ENCODE measurements at regions not wholly inside any gene's neighbourhood (a gene's known extent, or its start where the extent isn't known, plus 50 kb on each side); places are given as distances from the start of the nearest gene placed in this dataset.
"Not testable (repeated sequence)": the region's sequence is repeated elsewhere in the genome, so short reads cannot be mapped to it uniquely, and the experiment has no call there.

- no peak for DNase-seq
- H3K4me1 ChIP-seq (ENCODE audit: insufficient read depth): no peaks in the 10 kb centered on the region
- H3K27me3 ChIP-seq: no peaks in the 10 kb centered on the region
- no peak for TF ChIP-seq POLR2A (IDR thresholded peaks at IDR 0.05)
- TF ChIP-seq CTCF (IDR thresholded peaks at IDR 0.05): no peak
- TF ChIP-seq EP300 (IDR thresholded peaks at IDR 0.05): no peak
- WGBS, 3 donors: 56 to 70% (median 62%) methylated on average over 4 of the region's 4 CpGs
- intact Hi-C loops (cut with DNase I): no loop called here
- H3K4me3 ChIP-seq: no peak overlapping the region
- no peaks in the 10 kb centered on the region for H3K36me3 ChIP-seq
- no peaks in the 10 kb centered on the region for H3K9me3 ChIP-seq
- no peak overlapping the region for H3K27ac ChIP-seq
Measured at GRCh38 chr2:47728551-47728950, 54.4 kb upstream of the MSH6 start.

DNA sequence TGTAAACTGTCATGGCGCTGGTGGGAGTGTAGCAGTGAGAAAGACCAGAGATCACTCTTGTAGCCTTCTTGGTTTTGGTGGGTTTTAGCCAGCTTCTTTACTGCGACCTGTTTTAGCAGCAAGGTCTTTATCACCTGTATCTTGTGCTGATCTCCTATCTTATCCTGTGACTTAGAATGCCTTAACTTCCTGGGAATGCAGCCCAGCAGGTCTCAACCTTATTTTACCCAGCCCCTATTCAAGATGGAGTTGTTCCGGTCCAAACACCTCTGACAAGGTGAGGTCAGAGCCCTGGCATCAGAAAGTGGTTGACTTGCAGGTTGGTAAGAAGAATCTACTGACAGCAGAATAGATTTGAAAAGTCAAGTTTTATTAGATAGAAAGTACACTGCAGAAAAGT, 55.0 kb upstream of the MSH6 start:
- no peak for TF ChIP-seq POLR2A (IDR thresholded peaks at IDR 0.05)
- no peak for TF ChIP-seq EP300 (IDR thresholded peaks at IDR 0.05)
- no peak for TF ChIP-seq CTCF (IDR thresholded peaks at IDR 0.05)
- intact Hi-C loops (cut with DNase I): no loop called here
- Histone ChIP-seq H3K27me3 (no peaks in the 10 kb centered on the region), H3K4me1 (ENCODE audit: insufficient read depth) (no peaks in the 10 kb centered on the region), H3K4me3 (no peak overlapping the region), H3K36me3 (no peaks in the 10 kb centered on the region), H3K9me3 (no peaks in the 10 kb centered on the region), H3K27ac (no peak overlapping the region)
- DNase-seq: no peak
- 83 to 85% (median 83%) methylated on average over 3 of the region's 3 CpGs for WGBS, 3 donors

DNA sequence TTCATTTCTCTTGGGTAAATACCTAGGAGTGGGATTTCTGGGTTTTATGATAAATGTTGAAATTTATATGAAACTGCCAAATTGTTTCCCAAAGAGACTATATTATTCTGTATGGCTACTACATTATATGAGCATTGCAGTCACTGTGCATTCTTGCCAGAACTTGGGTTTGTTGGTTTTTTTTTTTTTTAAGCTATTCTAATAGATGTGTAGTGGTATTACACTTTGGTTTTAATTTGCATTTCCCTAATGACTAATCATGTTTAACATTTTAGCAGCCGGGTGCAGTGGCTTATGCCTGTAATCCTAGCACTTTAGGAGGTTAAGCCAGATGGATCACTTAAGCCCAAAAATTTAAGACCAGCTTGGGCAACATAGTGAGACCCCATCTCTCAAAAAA, 56.0 kb upstream of the MSH6 start:
- intact Hi-C loops (cut with DNase I): not testable (repeated sequence)

DNA sequence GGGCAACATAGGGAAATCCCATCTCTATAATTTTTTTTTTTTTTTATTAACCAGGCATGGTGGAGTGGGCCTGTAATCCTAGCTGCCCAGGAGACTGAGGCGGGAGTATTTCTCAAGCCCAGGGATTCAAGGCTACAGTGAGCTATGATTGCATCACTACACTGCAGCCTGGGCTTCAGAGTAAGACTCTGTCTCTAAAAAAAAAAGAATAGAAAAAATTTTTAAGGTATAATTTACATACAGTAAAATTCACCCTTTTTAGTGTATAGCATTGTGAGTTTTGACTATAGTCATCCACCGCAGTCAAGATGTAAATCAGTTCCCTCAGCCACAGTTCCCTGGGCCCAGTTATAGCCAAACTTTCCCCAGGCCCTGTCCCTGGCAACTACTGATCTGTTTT, 57.1 kb upstream of the MSH6 start:
- TF ChIP-seq POLR2A (IDR thresholded peaks at IDR 0.05): no peak
- no peak for TF ChIP-seq EP300 (IDR thresholded peaks at IDR 0.05)
- TF ChIP-seq CTCF (IDR thresholded peaks at IDR 0.05): no peak
- Histone ChIP-seq H3K27me3 (no peaks in the 10 kb centered on the region), H3K9me3 (no peaks in the 10 kb centered on the region), H3K4me3 (no peak overlapping the region), H3K27ac (no peak overlapping the region), H3K4me1 (ENCODE audit: insufficient read depth) (no peaks in the 10 kb centered on the region), H3K36me3 (no peaks in the 10 kb centered on the region)
- no peak for DNase-seq
- WGBS, 3 donors: 77 to 87% (median 84%) methylated on average over 2 of the region's 2 CpGs
- intact Hi-C loops (cut with DNase I): no loop called here

More for the DNA sequence above, 56.0 kb upstream of the MSH6 start:
- not testable (repeated sequence) for DNase-seq; H3K4me1 ChIP-seq (ENCODE audit: insufficient read depth); H3K27ac ChIP-seq; H3K4me3 ChIP-seq; H3K27me3 ChIP-seq; H3K36me3 ChIP-seq; H3K9me3 ChIP-seq
- WGBS, 3 donors: 79 to 82% (median 82%) methylated on average over 1 of the region's 1 CpG

DNA sequence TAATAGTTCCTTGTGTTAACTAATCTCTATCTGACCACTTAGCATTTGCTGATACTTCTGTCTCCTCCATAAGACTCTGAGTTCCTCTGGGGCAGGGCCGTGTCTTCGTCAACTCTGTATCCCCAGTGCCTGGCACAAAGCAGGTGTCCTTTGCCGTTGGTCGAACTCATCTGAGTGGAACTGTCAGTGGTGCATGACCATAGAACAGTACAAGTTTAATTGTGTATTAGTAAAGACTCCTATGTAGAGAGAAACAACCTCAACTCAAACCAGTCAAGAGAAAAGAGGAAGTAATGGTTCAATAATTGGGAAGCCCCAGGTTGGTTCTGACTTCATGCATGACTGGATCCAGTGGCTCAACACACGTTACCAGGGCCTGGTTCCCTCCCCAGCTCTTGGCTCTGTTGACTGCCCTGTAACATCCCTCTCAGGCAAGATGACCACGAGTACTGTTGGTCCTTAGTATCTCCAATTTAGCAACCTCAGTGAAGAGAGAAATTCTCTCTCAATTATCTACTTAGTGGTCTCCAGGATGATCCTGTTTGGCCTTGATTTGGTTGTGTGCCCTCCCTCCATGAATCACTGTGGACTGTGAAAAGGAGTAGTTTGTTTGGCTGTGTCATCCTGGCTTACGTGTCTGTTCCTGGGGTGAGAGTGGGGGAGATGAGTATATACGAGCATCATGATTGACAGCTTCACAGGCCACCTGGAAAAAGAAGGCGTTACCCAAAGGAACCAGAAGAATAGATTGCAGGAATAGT, 58.5 kb upstream of the MSH6 start:
- WGBS, 3 donors: 78 to 84% (median 80%) methylated on average over 9 of the region's 9 CpGs
- no peaks in the 10 kb centered on the region for H3K4me1 ChIP-seq (ENCODE audit: insufficient read depth)
- H3K36me3 ChIP-seq: no peaks in the 10 kb centered on the region
- no peaks in the 10 kb centered on the region for H3K9me3 ChIP-seq
- no peak for DNase-seq
- H3K27me3 ChIP-seq: no peaks in the 10 kb centered on the region
- intact Hi-C loops (cut with DNase I): no loop called here
- H3K27ac ChIP-seq: no peak overlapping the region
- TF ChIP-seq CTCF (IDR thresholded peaks at IDR 0.05) (no peak), EP300 (IDR thresholded peaks at IDR 0.05) (no peak), POLR2A (IDR thresholded peaks at IDR 0.05) (no peak)
- no peak overlapping the region for H3K4me3 ChIP-seq
